ENCODE measurements at regions not wholly inside any gene's neighbourhood (a gene's known extent, or its start where the extent isn't known, plus 50 kb on each side); places are given as distances from the start of the nearest gene placed in this dataset.

DNA sequence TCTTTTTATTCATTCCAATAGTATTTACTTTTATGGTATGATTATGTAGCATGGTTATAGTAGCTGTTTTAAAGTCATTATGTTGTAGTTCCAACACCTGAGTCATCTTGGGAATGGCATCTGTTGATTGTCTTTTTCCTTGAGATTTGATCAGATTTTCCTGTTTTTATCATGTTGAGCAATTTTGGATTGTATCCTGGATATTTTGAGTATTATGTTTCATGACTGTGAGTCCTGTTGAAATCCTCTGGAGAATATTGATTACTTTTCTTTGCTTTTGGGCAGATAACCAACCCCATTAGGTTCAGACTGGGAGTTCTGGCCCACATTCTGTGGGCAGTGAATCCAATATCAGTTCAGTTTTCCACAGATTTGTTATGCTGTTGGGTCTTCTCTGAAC, 163.2 kb upstream of the SPRED2 start:
- TF ChIP-seq, protein P1, sequence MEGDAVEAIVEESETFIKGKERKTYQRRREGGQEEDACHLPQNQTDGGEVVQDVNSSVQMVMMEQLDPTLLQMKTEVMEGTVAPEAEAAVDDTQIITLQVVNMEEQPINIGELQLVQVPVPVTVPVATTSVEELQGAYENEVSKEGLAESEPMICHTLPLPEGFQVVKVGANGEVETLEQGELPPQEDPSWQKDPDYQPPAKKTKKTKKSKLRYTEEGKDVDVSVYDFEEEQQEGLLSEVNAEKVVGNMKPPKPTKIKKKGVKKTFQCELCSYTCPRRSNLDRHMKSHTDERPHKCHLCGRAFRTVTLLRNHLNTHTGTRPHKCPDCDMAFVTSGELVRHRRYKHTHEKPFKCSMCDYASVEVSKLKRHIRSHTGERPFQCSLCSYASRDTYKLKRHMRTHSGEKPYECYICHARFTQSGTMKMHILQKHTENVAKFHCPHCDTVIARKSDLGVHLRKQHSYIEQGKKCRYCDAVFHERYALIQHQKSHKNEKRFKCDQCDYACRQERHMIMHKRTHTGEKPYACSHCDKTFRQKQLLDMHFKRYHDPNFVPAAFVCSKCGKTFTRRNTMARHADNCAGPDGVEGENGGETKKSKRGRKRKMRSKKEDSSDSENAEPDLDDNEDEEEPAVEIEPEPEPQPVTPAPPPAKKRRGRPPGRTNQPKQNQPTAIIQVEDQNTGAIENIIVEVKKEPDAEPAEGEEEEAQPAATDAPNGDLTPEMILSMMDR (IDR thresholded peaks at IDR 0.05; ENCODE audit: borderline replicate concordance, extremely low read depth, low read length, poor library complexity, severe bottlenecking), result no peak
- no peak for TF ChIP-seq EZH2 (IDR thresholded peaks at IDR 0.05; ENCODE audit: borderline replicate concordance, low read depth, low read length, severe bottlenecking)
